Natural killer cell treated with Interleukin-12 subunit alpha and Interleukin-12 subunit beta and Interleukin-15 and Interleukin-18, amount 100 ng/mL, for 72 hours (primary cell): ENCODE measurements at regions not wholly inside any gene's neighbourhood (a gene's known extent, or its start where the extent isn't known, plus 50 kb on each side); places are given as distances from the start of the nearest gene placed in this dataset.

ENCODE experiments used
- ATAC-seq, 2 donors: fragments of 150-1000 bp; cut with Tn5 transposase in 1 of 2; sonication (Bioruptor Pico), chemical (Tn5 transposase) in 1 of 2; 2 replicates each; pipeline ENCODE4 v1.10.0; 2021
- DNase-seq: peaks from one replicate; pipeline ENCODE4 v3.0.0; 2022; ENCODE audit warnings: low spot score
- H3K27ac Mint-ChIP-seq, 2 donors: 1 replicate in 1 of 2; 2 replicates in 1 of 2; pipeline ENCODE4 v1.8.0; 2022; ENCODE audit warnings: mixed read lengths in 2 of 2, mild to moderate bottlenecking in 1 of 2, moderate library complexity in 1 of 2
- H3K27me3 Mint-ChIP-seq, 2 donors: 1 replicate in 1 of 2; 2 replicates in 1 of 2; pipeline ENCODE4 v1.8.0; 2022; ENCODE audit warnings: mixed read lengths in 2 of 2
- H3K36me3 Mint-ChIP-seq: one replicate; pipeline ENCODE4 v1.8.0; 2022; ENCODE audit warnings: mixed read lengths
- H3K4me1 Mint-ChIP-seq, 2 donors: 1 replicate in 1 of 2; 2 replicates in 1 of 2; pipeline ENCODE4 v1.8.0; 2022; ENCODE audit warnings: low read depth in 2 of 2, mixed read lengths in 2 of 2, mild to moderate bottlenecking in 1 of 2
- H3K4me3 Mint-ChIP-seq: one replicate; pipeline ENCODE4 v1.8.0; 2022; ENCODE audit warnings: mixed read lengths
- H3K9me3 Mint-ChIP-seq: 2 replicates; pipeline ENCODE4 v1.8.0; 2022; ENCODE audit warnings: mixed read lengths

DNA sequence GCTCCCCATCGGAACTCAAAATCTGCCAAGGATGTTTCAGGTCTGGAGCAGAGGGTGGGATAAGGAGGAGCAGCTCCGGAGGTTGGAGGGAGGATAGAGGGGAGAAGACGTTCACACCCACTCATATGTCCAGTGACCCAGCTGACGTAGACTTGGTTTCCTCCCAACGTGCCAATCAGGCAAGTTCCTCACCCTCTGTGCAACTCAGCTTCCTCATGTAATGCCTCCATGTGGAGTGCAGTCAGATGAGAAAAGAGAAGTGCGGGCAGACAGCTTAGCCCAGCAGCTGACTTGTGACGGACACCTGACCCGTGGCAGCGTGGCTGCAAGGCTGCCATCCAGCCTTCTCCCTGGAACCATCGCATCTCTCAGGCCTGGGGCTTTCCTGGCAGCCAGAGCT is 86.8 kb downstream of the NPTX2 start:
- Mint-ChIP-seq H3K9me3 (no peaks in the 10 kb centered on the region), H3K27me3 (peaks cover 12 to 17% of the 10 kb centered on the region in 2 donors), H3K27ac (no peak overlapping the region), H3K4me1 (no peaks in the 10 kb centered on the region), H3K36me3 (no peaks in the 10 kb centered on the region), H3K4me3 (no peak overlapping the region)
- DNase-seq (no peak), ATAC-seq (no peak)

DNA sequence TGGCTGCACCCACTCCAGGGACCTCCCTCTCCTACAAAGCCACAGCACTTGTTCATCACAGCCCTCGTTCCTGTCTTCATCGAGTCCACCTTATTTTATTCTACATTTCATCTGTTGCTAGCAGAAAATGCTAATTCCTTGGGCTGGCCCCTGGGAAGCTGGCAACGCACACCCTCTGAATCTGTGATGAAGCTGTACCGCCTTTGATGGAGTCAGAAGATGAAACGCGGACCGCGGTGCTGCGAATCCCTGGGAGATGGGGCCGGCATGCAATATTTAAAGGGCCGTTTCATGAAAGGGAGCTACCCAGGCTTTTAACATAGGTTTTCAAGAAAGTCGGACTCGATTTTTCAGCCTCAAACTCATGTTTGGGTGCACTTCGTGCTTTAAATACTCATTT is 88.5 kb downstream of the NPTX2 start:
- Mint-ChIP-seq H3K9me3 (no peaks in the 10 kb centered on the region), H3K4me3 (no peak overlapping the region), H3K4me1 (no peaks in the 10 kb centered on the region), H3K27me3 (peaks cover 9 to 17% of the 10 kb centered on the region in 2 donors), H3K27ac (no peak overlapping the region), H3K36me3 (no peaks in the 10 kb centered on the region)
- DNase-seq, result no peak
- ATAC-seq, result no peak

DNA sequence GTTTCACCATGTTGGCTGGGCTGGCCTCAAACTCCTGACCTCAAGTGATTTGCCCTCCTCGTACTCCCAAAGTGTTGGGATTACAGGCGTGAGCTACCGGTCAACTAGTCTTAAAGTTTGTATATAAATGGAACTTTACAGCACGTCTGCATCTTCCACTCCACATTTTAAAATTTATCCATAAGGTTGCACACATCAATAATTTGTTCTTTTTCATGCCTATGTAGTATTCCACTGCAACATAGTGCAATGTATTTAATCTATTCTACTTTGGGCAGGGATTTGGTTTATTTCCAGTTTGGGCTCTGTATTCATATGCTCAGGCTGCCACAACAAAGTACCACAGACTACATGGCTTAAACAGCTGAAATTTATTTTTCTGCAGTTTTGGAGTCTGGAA is 90.0 kb downstream of the NPTX2 start:
- Mint-ChIP-seq H3K27me3 (peaks cover 9 to 17% of the 10 kb centered on the region in 2 donors), H3K4me1 (no peaks in the 10 kb centered on the region), H3K27ac (no peak overlapping the region), H3K36me3 (no peaks in the 10 kb centered on the region), H3K9me3 (no peaks in the 10 kb centered on the region), H3K4me3 (no peak overlapping the region)
- no peak for DNase-seq
- ATAC-seq, result no peak

DNA sequence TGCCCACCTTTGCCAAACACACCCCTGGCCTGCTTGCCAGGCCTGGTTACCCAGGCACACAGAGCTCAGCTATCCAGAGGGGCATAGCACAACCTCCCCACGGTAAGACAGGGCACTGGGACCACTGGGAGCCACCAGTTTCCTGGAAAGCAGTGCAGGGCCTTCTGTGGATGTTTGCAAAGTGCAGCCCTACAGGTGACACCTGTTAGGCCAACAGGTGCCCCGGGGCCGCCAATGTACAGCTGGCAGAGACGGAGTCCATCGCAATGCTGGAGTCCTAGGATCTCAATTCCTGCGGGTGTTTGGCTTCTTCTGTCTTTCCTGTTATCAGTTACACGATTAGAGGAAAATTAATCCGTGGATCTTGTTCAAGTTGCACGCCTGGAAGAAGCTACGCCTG is 94.9 kb downstream of the NPTX2 start:
- H3K4me1 Mint-ChIP-seq, result no peaks in the 10 kb centered on the region
- peak; percentile 9 to 36 for ATAC-seq
- no peaks in the 10 kb centered on the region for H3K9me3 Mint-ChIP-seq
- no peaks in the 10 kb centered on the region for H3K27me3 Mint-ChIP-seq
- no peaks in the 10 kb centered on the region for H3K36me3 Mint-ChIP-seq
- H3K27ac Mint-ChIP-seq, result no peak overlapping the region
- no peak overlapping the region for H3K4me3 Mint-ChIP-seq
- DNase-seq, result no peak

DNA sequence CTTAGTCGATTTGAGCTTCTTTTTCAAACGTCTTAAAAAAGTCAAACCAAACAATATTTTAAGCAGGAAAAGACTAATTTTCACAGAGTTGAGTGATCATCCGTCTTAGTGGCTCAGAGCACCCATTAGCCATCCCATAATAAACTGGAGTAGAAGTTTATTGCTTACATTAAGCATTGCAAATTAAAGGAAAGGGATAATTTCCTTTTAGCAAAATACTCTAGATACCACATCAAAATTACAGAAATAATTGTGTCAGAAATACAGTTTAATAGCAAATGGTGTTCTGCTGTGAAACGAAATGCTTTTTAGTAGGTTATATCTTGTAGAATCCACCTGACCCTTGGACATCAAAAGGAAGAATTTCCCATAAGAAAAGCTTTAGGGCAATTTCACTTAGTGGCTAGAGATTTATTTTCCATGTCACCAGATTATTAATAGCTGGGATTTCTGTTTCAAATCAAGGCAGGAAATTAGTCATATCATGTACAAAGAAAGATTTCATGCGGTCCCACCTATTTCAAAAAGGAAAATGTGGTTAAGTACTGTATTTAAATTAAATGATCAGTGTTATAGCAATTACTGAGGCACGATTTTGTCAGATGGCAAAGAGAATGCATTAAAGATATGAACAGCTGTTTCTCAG is 96.2 kb downstream of the NPTX2 start:
- no peak for DNase-seq
- no peak overlapping the region for H3K27ac Mint-ChIP-seq
- H3K27me3 Mint-ChIP-seq, result no peaks in the 10 kb centered on the region
- no peak overlapping the region for H3K4me3 Mint-ChIP-seq
- ATAC-seq, result no peak
- no peaks in the 10 kb centered on the region for H3K36me3 Mint-ChIP-seq
- no peaks in the 10 kb centered on the region for H3K9me3 Mint-ChIP-seq
- no peaks in the 10 kb centered on the region for H3K4me1 Mint-ChIP-seq

DNA sequence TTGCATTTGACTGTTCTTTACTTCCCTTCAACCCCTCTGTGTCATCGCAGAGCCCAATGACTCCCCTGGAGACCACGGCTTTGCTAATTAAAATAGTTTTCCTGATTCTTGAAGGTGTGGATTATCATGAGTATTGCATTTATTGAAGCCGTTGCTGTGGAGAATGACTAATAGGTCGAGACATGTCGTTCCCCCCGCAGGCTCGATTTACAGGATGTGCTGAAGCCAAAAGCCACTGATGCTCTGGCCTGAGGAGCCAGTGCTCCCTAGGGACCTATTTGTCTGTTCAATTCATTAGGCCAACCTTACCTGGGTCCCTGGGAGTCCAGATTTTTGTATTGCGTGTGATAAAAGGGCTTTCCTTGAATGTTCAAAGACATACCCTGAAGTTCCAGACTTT is 102.3 kb downstream of the NPTX2 start:
- no peaks in the 10 kb centered on the region for H3K9me3 Mint-ChIP-seq
- peaks cover 0 to 3% of the 10 kb centered on the region in 2 donors for H3K27me3 Mint-ChIP-seq
- ATAC-seq, result no peak
- H3K4me1 Mint-ChIP-seq, result no peaks in the 10 kb centered on the region
- no peak overlapping the region for H3K27ac Mint-ChIP-seq
- DNase-seq, result no peak
- no peak overlapping the region for H3K4me3 Mint-ChIP-seq
- H3K36me3 Mint-ChIP-seq, result no peaks in the 10 kb centered on the region

DNA sequence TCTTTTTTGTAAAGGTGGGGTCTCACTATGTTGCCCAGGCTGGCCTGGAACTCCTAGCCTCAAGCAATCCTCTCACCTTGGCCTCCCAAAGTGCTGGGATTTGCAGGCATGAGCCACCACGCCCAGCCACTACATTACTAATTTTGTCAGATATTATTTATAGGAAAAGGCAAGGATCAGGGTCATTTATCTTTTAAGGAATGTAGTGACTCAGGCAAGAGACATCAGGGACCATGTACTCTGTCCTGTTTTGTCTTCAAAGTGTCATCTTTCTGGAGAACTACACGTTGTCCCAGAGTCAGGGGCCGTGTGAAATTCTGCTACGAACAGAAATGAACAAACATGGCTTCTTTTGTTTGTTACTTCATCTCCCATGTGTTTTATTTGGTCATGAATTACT is 105.3 kb downstream of the NPTX2 start:
- Mint-ChIP-seq H3K36me3 (no peaks in the 10 kb centered on the region), H3K9me3 (no peaks in the 10 kb centered on the region), H3K4me1 (no peaks in the 10 kb centered on the region), H3K27me3 (peaks cover 0 to 3% of the 10 kb centered on the region in 2 donors), H3K27ac (no peak overlapping the region), H3K4me3 (no peak overlapping the region)
- ATAC-seq (no peak), DNase-seq (no peak)

DNA sequence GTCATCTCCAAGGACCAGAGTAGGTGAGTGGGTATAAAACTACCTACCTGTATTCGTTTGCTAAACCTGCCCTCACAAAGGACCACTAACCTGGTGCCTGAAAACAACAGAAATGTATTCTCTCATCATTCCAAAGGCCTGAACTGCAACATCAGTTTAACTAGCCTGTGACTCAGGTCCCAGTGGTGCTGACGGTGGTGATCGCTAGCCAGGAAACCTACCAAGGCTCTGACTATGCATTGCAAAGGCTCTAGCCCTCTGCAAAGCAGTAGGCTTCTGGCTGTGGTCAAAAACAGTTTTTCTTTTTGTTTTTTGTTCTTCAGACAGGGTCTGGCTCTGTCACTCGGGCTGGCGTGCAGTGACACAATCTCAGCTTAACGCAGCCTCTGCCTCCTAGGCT is 107.5 kb downstream of the NPTX2 start:
- ATAC-seq (no peak), DNase-seq (no peak)
- peaks cover 8 to 10% of the 10 kb centered on the region in 2 donors for H3K27me3 Mint-ChIP-seq
- no peaks in the 10 kb centered on the region for H3K9me3 Mint-ChIP-seq
- no peak overlapping the region for H3K4me3 Mint-ChIP-seq
- no peaks in the 10 kb centered on the region for H3K36me3 Mint-ChIP-seq
- no peak overlapping the region for H3K27ac Mint-ChIP-seq
- no peaks in the 10 kb centered on the region for H3K4me1 Mint-ChIP-seq

DNA sequence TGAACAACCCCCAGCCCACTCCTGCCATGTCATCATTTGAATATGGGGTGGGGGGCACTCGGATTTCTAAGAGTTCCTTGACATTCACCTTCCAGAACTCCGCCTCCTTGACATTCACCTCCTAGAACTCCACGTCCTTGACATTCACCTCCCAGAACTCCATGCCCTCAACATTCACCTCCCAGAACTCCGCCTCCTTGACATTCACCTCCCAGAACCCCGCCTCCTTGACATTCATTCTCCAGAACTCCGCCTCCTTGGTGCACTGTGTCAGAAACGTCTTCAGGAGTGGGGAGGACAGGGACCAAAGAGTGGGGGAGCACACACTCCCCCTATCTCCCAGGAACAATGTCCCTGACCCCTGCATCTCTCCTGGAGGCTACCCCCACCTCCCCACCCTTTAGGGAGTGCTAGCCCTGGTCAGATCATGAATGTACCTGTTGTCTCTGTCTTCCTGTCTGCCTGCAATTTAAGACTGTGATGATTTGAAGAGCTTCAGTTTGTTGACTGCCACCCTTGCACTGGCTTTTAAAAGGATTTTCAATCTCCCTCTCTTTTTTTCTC is 110.1 kb downstream of the NPTX2 start:
- no peak for ATAC-seq
- no peak overlapping the region for H3K27ac Mint-ChIP-seq
- no peaks in the 10 kb centered on the region for H3K9me3 Mint-ChIP-seq
- H3K4me1 Mint-ChIP-seq, result no peaks in the 10 kb centered on the region
- no peak for DNase-seq
- no peak overlapping the region for H3K4me3 Mint-ChIP-seq
- peaks cover 13 to 15% of the 10 kb centered on the region in 2 donors for H3K27me3 Mint-ChIP-seq
- H3K36me3 Mint-ChIP-seq, result no peaks in the 10 kb centered on the region

DNA sequence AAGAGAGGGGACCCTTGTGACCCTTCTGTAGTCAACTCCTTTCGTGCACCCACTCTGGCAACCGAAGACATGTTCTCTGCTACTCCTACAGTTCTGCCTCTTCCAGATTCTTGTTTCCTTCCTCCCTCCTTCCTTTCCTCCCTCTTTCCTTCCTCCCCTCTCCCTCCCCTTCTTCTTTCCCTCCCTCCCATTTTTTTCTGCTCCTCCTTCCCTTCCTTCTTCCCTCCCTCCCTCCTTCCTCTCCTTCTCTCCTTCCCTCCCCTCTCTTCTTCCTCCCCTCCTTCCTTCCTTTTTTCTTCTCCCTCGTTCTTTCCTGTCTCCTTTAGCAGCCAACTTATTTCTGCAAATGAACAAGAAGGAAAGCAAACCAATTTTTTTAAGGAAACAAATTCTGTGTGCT is 111.5 kb downstream of the NPTX2 start:
- H3K4me3 Mint-ChIP-seq, result no peak overlapping the region
- H3K4me1 Mint-ChIP-seq, result no peaks in the 10 kb centered on the region
- H3K27me3 Mint-ChIP-seq, result peaks cover 13 to 15% of the 10 kb centered on the region in 2 donors
- DNase-seq (no peak), ATAC-seq (no peak)
- H3K27ac Mint-ChIP-seq, result no peak overlapping the region
- no peaks in the 10 kb centered on the region for H3K9me3 Mint-ChIP-seq
- no peaks in the 10 kb centered on the region for H3K36me3 Mint-ChIP-seq

DNA sequence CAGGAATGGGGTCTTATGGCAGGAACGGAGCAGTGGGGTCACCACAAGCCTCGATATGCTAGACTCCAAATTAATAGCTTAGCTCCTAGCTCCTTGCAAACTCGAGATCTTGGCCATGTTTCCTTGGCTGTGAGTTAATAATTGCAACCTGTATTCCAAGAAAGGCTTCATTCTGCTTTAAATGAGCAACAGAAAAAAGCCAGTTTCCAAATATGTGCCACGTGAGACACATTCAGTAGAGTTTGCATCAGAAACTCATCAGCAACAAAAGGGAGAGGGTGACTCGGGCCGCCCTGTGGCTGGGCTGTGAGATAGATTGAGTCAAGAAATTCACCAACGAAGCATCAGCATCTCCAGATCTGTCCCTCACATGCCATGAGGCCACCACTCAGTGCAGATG is 112.0 kb downstream of the NPTX2 start:
- DNase-seq, result no peak
- H3K4me1 Mint-ChIP-seq, result no peaks in the 10 kb centered on the region
- H3K27me3 Mint-ChIP-seq, result peaks cover 13 to 15% of the 10 kb centered on the region in 2 donors
- no peak overlapping the region for H3K27ac Mint-ChIP-seq
- no peaks in the 10 kb centered on the region for H3K36me3 Mint-ChIP-seq
- ATAC-seq, result no peak
- no peaks in the 10 kb centered on the region for H3K9me3 Mint-ChIP-seq
- no peak overlapping the region for H3K4me3 Mint-ChIP-seq

DNA sequence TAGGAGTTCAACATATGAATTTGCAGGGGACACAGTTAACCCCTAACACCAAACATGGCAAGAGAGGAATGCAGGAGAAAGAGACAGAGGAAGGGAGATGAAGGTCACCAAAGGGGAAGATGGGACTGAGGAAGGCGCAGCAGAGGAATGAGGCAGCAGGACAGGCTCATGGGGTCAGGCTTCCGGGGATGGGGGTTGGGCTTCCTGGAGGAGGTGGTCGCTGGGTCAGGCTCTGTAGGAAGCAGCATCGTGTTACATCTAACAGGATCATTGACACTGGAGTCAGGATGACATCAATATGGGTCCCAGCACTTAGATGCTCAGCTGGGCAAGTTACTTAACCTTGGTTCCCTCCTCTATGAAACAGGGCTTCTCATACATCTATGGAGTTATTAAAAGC is 113.2 kb downstream of the NPTX2 start:
- Mint-ChIP-seq H3K36me3 (no peaks in the 10 kb centered on the region), H3K4me1 (no peaks in the 10 kb centered on the region), H3K27me3 (peaks cover 13 to 15% of the 10 kb centered on the region in 2 donors), H3K9me3 (no peaks in the 10 kb centered on the region), H3K4me3 (no peak overlapping the region), H3K27ac (no peak overlapping the region)
- ATAC-seq (no peak), DNase-seq (no peak)

DNA sequence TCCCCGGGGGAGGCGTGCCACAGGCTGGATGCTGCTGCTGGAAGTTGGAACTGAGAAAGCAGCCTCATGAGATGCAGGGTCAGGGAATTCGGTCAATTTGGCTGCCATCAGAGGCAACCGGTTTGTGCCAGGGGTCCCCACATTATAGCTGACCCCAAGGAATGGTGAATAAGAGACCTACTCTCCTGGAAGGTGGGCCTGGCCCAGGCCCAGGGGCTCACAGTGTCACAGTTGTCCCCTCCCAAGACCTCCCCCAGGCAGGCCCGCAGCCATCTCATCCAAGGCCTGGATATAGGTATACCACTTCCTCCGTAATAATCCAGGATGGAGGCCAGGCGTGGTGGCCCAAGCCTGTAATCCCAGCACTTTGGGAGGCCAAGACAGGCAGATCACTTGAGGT is 114.6 kb downstream of the NPTX2 start:
- no peak for ATAC-seq
- peaks cover 13 to 15% of the 10 kb centered on the region in 2 donors for H3K27me3 Mint-ChIP-seq
- H3K4me1 Mint-ChIP-seq, result no peaks in the 10 kb centered on the region
- no peak overlapping the region for H3K27ac Mint-ChIP-seq
- no peak for DNase-seq
- H3K4me3 Mint-ChIP-seq, result no peak overlapping the region
- H3K9me3 Mint-ChIP-seq, result no peaks in the 10 kb centered on the region
- no peaks in the 10 kb centered on the region for H3K36me3 Mint-ChIP-seq

DNA sequence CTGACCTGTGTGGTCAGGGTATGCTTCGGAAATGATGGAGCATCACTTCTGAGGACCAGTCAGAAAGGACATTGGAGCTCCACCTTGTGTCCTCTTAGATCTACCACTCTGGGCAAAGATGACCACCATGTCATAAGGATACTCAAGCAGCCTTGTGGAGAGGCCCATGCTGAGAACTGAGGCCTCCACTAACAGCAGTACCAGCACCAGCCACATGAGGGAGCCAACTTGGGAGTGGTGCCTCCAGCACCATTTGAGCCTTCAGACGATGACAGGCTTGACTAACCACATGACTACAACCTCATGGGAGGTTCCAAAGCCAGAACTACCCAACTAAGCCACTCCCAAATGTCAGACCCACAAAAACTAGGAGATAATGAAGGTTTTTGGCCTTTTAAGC is 116.0 kb downstream of the NPTX2 start:
- Mint-ChIP-seq H3K36me3 (no peaks in the 10 kb centered on the region), H3K4me1 (no peaks in the 10 kb centered on the region), H3K9me3 (no peaks in the 10 kb centered on the region), H3K27me3 (peaks cover 9 to 15% of the 10 kb centered on the region in 2 donors), H3K27ac (no peak overlapping the region), H3K4me3 (no peak overlapping the region)
- DNase-seq (no peak), ATAC-seq (peak; percentile 61 to 63)

DNA sequence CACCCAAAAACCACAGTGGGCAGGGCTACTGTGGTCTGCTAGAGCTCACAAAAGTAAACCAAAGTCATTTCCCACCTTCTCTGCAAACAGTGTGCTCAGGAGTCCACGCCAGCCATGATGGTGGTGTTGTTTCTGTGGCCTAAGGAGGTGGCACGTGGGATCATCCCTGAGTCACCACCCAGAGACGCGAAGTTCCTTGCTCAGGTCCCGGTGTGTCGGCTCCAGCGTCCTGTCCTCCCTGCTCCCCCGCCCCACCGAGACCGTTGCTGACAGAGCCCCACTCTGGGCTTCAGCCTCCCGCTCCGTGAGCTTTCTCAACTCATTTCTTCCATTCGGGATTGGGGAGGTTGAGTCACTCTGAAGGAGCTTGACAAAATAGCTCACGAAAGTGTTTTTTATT is 118.7 kb downstream of the NPTX2 start:
- Mint-ChIP-seq H3K4me1 (no peaks in the 10 kb centered on the region), H3K27ac (no peak overlapping the region)
- DNase-seq, result no peak

More for the DNA sequence above, 118.7 kb downstream of the NPTX2 start:
- Mint-ChIP-seq H3K9me3 (no peaks in the 10 kb centered on the region), H3K4me3 (no peak overlapping the region), H3K27me3 (peaks cover 0 to 3% of the 10 kb centered on the region in 2 donors), H3K36me3 (no peaks in the 10 kb centered on the region)
- ATAC-seq, result no peak
